ENCODE measurements at regions not wholly inside any gene's neighbourhood (a gene's known extent, or its start where the extent isn't known, plus 50 kb on each side); places are given as distances from the start of the nearest gene placed in this dataset.
"Not testable (repeated sequence)": the region's sequence is repeated elsewhere in the genome, so short reads cannot be mapped to it uniquely, and the experiment has no call there.

GRCh38 chr12:116444590-116444943 is 114.6 kb upstream of the MAP1LC3B2 start:
- Mint-ChIP-seq H3K36me3 (ENCODE audit: unreplicated experiment) (peaks cover 6% of the 10 kb centered on the region), H3K4me1 (ENCODE audit: low read depth, unreplicated experiment) (no peaks in the 10 kb centered on the region), H3K4me3 (ENCODE audit: unreplicated experiment) (no peak overlapping the region), H3K27ac (ENCODE audit: unreplicated experiment) (no peak overlapping the region), H3K9me3 (ENCODE audit: unreplicated experiment) (peaks cover 1% of the 10 kb centered on the region), H3K27me3 (ENCODE audit: unreplicated experiment) (peaks cover 2% of the 10 kb centered on the region)
- no peak for TF ChIP-seq CTCF (IDR thresholded peaks at IDR 0.05; ENCODE audit: partially characterized antibody, unreplicated experiment)
- no peak for DNase-seq

- Mint-ChIP-seq H3K4me3 (ENCODE audit: unreplicated experiment) (no peak overlapping the region), H3K27ac (ENCODE audit: unreplicated experiment) (no peak overlapping the region), H3K36me3 (ENCODE audit: unreplicated experiment) (peaks cover 6% of the 10 kb centered on the region), H3K27me3 (ENCODE audit: unreplicated experiment) (no peaks in the 10 kb centered on the region), H3K4me1 (ENCODE audit: low read depth, unreplicated experiment) (no peaks in the 10 kb centered on the region), H3K9me3 (ENCODE audit: unreplicated experiment) (peaks cover 1% of the 10 kb centered on the region)
- TF ChIP-seq CTCF (IDR thresholded peaks at IDR 0.05; ENCODE audit: partially characterized antibody, unreplicated experiment) = no peak
- no peak for DNase-seq
These were observed 110.9 kb upstream of the MAP1LC3B2 start for GRCh38 chr12:116448165-116448739.

- Mint-ChIP-seq H3K36me3 (ENCODE audit: unreplicated experiment) (peaks cover 6% of the 10 kb centered on the region), H3K27ac (ENCODE audit: unreplicated experiment) (no peak overlapping the region), H3K27me3 (ENCODE audit: unreplicated experiment) (peaks cover 3% of the 10 kb centered on the region), H3K4me3 (ENCODE audit: unreplicated experiment) (no peak overlapping the region), H3K4me1 (ENCODE audit: low read depth, unreplicated experiment) (no peaks in the 10 kb centered on the region), H3K9me3 (ENCODE audit: unreplicated experiment) (no peaks in the 10 kb centered on the region)
- no peak for DNase-seq
- TF ChIP-seq CTCF (IDR thresholded peaks at IDR 0.05; ENCODE audit: partially characterized antibody, unreplicated experiment) = no peak
These were observed 108.7 kb upstream of the MAP1LC3B2 start for GRCh38 chr12:116450406-116450910.

- H3K27ac Mint-ChIP-seq (ENCODE audit: unreplicated experiment); H3K4me3 Mint-ChIP-seq (ENCODE audit: unreplicated experiment); H3K4me1 Mint-ChIP-seq (ENCODE audit: low read depth, unreplicated experiment); H3K9me3 Mint-ChIP-seq (ENCODE audit: unreplicated experiment); H3K36me3 Mint-ChIP-seq (ENCODE audit: unreplicated experiment); H3K27me3 Mint-ChIP-seq (ENCODE audit: unreplicated experiment); DNase-seq: not testable (repeated sequence)
These were observed 106.2 kb upstream of the MAP1LC3B2 start for GRCh38 chr12:116452975-116453374.

- no peak for TF ChIP-seq CTCF (IDR thresholded peaks at IDR 0.05; ENCODE audit: partially characterized antibody, unreplicated experiment)
- no peak overlapping the region for H3K27ac Mint-ChIP-seq (ENCODE audit: unreplicated experiment)
- H3K4me3 Mint-ChIP-seq (ENCODE audit: unreplicated experiment) = no peak overlapping the region
- H3K36me3 Mint-ChIP-seq (ENCODE audit: unreplicated experiment) = no peaks in the 10 kb centered on the region
- H3K9me3 Mint-ChIP-seq (ENCODE audit: unreplicated experiment) = peaks cover 2% of the 10 kb centered on the region
- H3K27me3 Mint-ChIP-seq (ENCODE audit: unreplicated experiment) = peaks cover 4% of the 10 kb centered on the region
- no peaks in the 10 kb centered on the region for H3K4me1 Mint-ChIP-seq (ENCODE audit: low read depth, unreplicated experiment)
- DNase-seq = no peak
These were observed 105.5 kb upstream of the MAP1LC3B2 start for GRCh38 chr12:116453631-116454030.

Data from glutamatergic neuron (in vitro differentiated cells).